Activated CD8-positive, alpha-beta T cell treated with anti-CD3 and anti-CD28 coated beads for 36 hours (primary cell): ENCODE measurements at regions not wholly inside any gene's neighbourhood (a gene's known extent, or its start where the extent isn't known, plus 50 kb on each side); places are given as distances from the start of the nearest gene placed in this dataset.

Source experiments
- ATAC-seq: fragments of 200-7000 bp; cut with Tn5 transposase; one replicate; pipeline ENCODE4 v1.10.0; 2021; ENCODE audit warnings: mild to moderate bottlenecking, moderate library complexity
- CTCF ChIA-PET: fragments of 350-600 bp; sonication (Branson Sonifier 250); formaldehyde crosslinking; loops from one replicate; lab custom pipeline; 2021; ENCODE audit warnings: antibody characterized with exemption; lab: Charles Lee
- POLR2A ChIA-PET: fragments of 350-600 bp; sonication (Branson Sonifier 250); formaldehyde crosslinking; loops from one replicate; lab custom pipeline; 2021; ENCODE audit warnings: antibody characterized with exemption; lab: Charles Lee
- DNase-seq: peaks from one replicate; pipeline ENCODE4 v3.0.0-alpha.2; 2020
- H3K27ac Mint-ChIP-seq: one replicate; pipeline ENCODE4 v1.8.0; 2021; ENCODE audit warnings: mild to moderate bottlenecking, mixed read lengths
- H3K27me3 Mint-ChIP-seq: one replicate; pipeline ENCODE4 v1.8.0; 2021; ENCODE audit warnings: mixed read lengths
- H3K36me3 Mint-ChIP-seq: one replicate; pipeline ENCODE4 v1.8.0; 2021; ENCODE audit warnings: low read depth, mixed read lengths
- H3K4me1 Mint-ChIP-seq: one replicate; pipeline ENCODE4 v1.8.0; 2021; ENCODE audit warnings: low read depth, mixed read lengths
- H3K4me3 Mint-ChIP-seq: one replicate; pipeline ENCODE4 v1.8.0; 2021; ENCODE audit warnings: mild to moderate bottlenecking, moderate library complexity, mixed read lengths
- H3K9me3 Mint-ChIP-seq: one replicate; pipeline ENCODE4 v1.8.0; 2021; ENCODE audit warnings: mixed read lengths
- CTCF ChIP-seq: fragments of 200-600 bp; IDR thresholded peaks from one replicate; pipeline ENCODE4 v1.8.0; 2022; ENCODE audit warnings: antibody characterized with exemption, mild to moderate bottlenecking
- intact Hi-C: fragments of 100-400 bp; cut with micrococcal nuclease; formaldehyde crosslinking; loops from one replicate; pipeline ENCODE4 v1.10.0; 2022

DNA sequence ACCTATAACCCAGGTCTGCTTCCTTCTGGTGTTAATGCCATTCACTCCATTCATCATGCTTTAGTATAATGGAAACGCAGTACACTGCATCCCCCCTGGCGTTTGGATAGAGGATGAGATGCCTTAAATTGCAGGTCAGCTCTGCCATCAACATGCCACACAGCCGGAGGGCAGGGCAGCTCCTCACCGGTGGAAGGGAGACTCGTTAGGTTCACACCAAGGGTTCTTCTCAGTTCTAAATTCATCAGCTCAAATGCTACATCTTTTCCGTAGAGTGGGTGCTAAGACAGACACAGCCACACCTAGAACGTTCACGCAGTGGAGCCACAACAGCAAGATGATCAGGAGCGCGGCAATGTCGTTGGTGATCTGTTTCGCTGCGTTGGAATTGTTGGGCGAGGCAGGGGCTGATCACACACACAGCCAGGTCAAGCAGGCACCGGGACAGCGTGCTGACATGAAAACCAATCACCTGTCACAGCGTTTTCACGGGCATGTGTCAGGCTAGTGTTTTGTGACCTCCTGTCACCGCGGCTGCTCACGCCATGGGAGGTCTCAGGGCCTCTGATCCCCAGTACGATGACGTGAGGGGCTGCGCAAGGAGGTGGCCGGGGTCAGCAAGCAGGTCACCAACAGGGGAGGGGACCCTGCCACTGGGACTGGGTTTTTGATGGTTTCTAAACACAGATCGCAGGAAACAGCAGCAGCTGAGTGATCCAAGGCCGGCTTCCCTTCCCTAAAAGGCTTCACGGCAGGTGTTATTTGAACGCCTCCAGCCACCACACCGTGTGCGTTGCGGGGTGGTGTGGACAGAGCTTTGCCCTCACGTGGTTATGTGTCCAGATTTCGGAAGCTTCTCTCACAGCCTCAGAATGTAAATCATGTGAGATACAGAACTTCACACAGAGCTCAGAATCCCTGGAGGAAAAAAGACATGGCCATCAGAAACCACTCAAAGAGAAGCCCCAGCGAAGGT is 94.3 kb upstream of the IRS2 start:
- no peaks in the 10 kb centered on the region for H3K4me1 Mint-ChIP-seq
- ATAC-seq (no peak), DNase-seq (no peak)
- H3K4me3 Mint-ChIP-seq, result no peak overlapping the region
- no peaks in the 10 kb centered on the region for H3K9me3 Mint-ChIP-seq
- H3K27ac Mint-ChIP-seq, result no peak overlapping the region
- CTCF ChIA-PET, result no interaction called here
- intact Hi-C loops, result no loop called here
- TF ChIP-seq CTCF, result no peak
- peaks cover 2% of the 10 kb centered on the region for H3K27me3 Mint-ChIP-seq
- POLR2A ChIA-PET, result no interaction called here
- no peaks in the 10 kb centered on the region for H3K36me3 Mint-ChIP-seq

DNA sequence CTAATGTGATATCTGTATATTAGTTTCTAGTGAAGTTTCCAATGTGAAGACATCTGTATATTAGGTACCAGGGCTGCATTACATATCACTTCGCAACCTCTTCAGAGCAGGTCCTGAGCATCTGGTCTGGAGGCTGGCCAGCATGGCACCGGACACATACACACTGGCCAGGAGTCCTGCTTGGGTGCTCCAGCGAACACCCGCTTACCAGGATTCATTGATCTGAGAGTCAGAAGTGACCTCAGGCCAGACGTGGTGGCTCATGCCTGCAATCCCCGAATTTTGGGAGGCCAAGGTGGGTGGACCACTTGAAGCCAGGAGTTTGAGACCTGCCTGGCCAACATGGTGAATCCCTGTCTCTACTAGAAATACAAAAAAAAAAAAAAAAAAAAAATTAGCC is 93.0 kb upstream of the IRS2 start:
- DNase-seq (no peak), ATAC-seq (no peak)
- TF ChIP-seq CTCF, result no peak
- Mint-ChIP-seq H3K36me3 (no peaks in the 10 kb centered on the region), H3K9me3 (no peaks in the 10 kb centered on the region), H3K4me3 (no peak overlapping the region), H3K27me3 (peaks cover 7% of the 10 kb centered on the region), H3K4me1 (no peaks in the 10 kb centered on the region), H3K27ac (no peak overlapping the region)
- POLR2A ChIA-PET, result no interaction called here
- intact Hi-C loops, result no loop called here
- CTCF ChIA-PET, result no interaction called here

DNA sequence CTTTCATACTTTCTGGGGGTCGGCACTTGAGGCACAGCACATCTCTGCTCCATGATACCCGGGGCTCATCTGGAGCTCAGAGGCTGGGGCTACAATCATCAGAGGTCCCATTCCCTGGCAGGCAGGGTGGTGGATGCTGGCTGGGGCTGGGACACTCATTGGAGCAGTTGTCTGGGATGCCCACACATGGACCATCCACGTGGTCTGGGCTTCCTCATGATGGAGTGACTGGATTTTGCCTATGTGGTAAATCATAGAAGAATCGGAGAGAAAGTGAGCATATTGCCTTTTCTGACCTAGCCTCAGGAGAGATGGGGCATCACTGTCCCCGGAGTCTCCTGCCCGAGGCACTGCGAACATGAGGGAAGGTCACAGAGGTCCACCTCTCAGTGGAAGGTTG is 91.4 kb upstream of the IRS2 start:
- POLR2A ChIA-PET, result no interaction called here
- intact Hi-C loops, result no loop called here
- H3K27ac Mint-ChIP-seq, result no peak overlapping the region
- DNase-seq, result no peak
- H3K27me3 Mint-ChIP-seq, result peaks cover 10% of the 10 kb centered on the region
- no peaks in the 10 kb centered on the region for H3K4me1 Mint-ChIP-seq
- ATAC-seq, result no peak
- CTCF ChIA-PET, result no interaction called here
- no peaks in the 10 kb centered on the region for H3K36me3 Mint-ChIP-seq
- H3K9me3 Mint-ChIP-seq, result no peaks in the 10 kb centered on the region
- H3K4me3 Mint-ChIP-seq, result no peak overlapping the region
- no peak for TF ChIP-seq CTCF

DNA sequence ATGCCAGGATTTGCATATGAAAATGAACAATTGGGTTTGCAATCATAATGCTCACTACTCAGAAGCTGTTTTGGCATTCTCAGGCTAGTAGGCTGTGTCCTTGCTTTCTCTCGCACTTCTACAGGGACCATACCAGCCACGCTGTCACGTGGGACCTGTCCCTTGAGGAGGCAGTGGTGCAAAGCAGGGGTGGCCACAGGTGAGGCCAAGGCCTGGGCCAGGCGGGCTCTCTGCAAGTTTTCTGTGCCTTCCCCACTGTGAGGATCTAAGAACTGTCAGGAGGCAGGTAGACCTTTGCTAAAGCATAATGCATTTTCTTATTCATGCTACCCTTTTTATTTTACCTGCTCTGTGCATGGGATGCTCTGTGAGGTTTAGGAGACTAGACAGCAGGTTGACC is 89.4 kb upstream of the IRS2 start:
- Mint-ChIP-seq H3K36me3 (no peaks in the 10 kb centered on the region), H3K9me3 (no peaks in the 10 kb centered on the region), H3K27ac (no peak overlapping the region), H3K27me3 (peaks cover 10% of the 10 kb centered on the region), H3K4me1 (no peaks in the 10 kb centered on the region), H3K4me3 (no peak overlapping the region)
- ChIA-PET POLR2A (no interaction called here), CTCF (no interaction called here)
- no peak for TF ChIP-seq CTCF
- no peak for ATAC-seq
- intact Hi-C loops, result no loop called here
- DNase-seq, result no peak
